ENCODE measurements at regions not wholly inside any gene's neighbourhood (a gene's known extent, or its start where the extent isn't known, plus 50 kb on each side); places are given as distances from the start of the nearest gene placed in this dataset.

GRCh38 chr6:135129136-135129856 is 51.8 kb upstream of the MYB start:
- TF ChIP-seq POLR2A (IDR thresholded peaks at IDR 0.05) (no peak), CTCF (IDR thresholded peaks at IDR 0.05) (no peak)

All from esophagus squamous epithelium (tissue), 4 donors.